Liver (tissue), 3 donors: ENCODE measurements at regions not wholly inside any gene's neighbourhood (a gene's known extent, or its start where the extent isn't known, plus 50 kb on each side); places are given as distances from the start of the nearest gene placed in this dataset.

Experiments
- GABPA ChIP-seq, 2 donors: IDR thresholded peaks in 1 of 2; conservative IDR thresholded peaks in 1 of 2; 2 replicates each; pipeline ENCODE4 v1.6.1; 2016; ENCODE audit warnings: antibody characterized with exemption in 2 of 2, mild to moderate bottlenecking in 1 of 2, moderate library complexity in 1 of 2
- RAD21 ChIP-seq, 2 donors: IDR thresholded peaks; 2 replicates each; pipeline ENCODE4 v1.6.1; 2016; ENCODE audit warnings: antibody characterized with exemption in 2 of 2, mild to moderate bottlenecking in 2 of 2
- YY1 ChIP-seq: IDR thresholded peaks from 2 replicates; pipeline ENCODE4 v1.6.1; 2016; ENCODE audit warnings: antibody characterized with exemption, mild to moderate bottlenecking
- TF ChIP-seq, protein P1 (sequence below): fragments of 150-350 bp; IDR thresholded peaks from 2 replicates; pipeline ENCODE4 v1.5.1; 2017; ENCODE audit warnings: improper control_type of control experiment, low read depth, low read length; ENCODE audit not compliant: missing input control
- TF ChIP-seq, protein P2 (sequence below): IDR thresholded peaks from 2 replicates; pipeline ENCODE4 v1.6.1; 2016; ENCODE audit warnings: antibody characterized with exemption, mild to moderate bottlenecking
- TF ChIP-seq, protein P3 (sequence below): IDR thresholded peaks from 2 replicates; pipeline ENCODE4 v1.6.1; 2016; ENCODE audit warnings: antibody characterized with exemption
- donor health status: healthy.
- donor health status: healthy.

DNA sequence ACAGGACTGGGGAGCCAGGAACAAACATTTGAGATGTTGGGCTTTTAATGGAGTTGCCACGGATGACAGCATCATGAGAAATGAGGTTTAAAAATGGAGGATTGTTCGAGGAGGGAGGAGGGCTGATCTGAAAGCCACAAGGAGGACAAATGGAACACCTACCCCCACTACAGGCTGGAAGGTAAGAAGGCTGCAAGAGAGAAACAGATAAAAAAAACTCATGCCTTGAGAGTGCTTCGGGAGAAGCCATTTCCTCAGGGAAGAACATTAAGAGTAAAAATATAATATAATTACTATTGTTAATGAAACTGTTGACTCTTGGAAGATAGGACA is 119.5 kb upstream of the MAP9 start:
- TF ChIP-seq GABPA (IDR thresholded peaks at IDR 0.05 in 1 of 2, conservative IDR thresholded peaks at IDR 0.05 in 1 of 2) (no peak), RAD21 (IDR thresholded peaks at IDR 0.05) (no peak), YY1 (no peak)
- TF ChIP-seq, protein P1, sequence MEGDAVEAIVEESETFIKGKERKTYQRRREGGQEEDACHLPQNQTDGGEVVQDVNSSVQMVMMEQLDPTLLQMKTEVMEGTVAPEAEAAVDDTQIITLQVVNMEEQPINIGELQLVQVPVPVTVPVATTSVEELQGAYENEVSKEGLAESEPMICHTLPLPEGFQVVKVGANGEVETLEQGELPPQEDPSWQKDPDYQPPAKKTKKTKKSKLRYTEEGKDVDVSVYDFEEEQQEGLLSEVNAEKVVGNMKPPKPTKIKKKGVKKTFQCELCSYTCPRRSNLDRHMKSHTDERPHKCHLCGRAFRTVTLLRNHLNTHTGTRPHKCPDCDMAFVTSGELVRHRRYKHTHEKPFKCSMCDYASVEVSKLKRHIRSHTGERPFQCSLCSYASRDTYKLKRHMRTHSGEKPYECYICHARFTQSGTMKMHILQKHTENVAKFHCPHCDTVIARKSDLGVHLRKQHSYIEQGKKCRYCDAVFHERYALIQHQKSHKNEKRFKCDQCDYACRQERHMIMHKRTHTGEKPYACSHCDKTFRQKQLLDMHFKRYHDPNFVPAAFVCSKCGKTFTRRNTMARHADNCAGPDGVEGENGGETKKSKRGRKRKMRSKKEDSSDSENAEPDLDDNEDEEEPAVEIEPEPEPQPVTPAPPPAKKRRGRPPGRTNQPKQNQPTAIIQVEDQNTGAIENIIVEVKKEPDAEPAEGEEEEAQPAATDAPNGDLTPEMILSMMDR, result no peak
- TF ChIP-seq, protein P2, sequence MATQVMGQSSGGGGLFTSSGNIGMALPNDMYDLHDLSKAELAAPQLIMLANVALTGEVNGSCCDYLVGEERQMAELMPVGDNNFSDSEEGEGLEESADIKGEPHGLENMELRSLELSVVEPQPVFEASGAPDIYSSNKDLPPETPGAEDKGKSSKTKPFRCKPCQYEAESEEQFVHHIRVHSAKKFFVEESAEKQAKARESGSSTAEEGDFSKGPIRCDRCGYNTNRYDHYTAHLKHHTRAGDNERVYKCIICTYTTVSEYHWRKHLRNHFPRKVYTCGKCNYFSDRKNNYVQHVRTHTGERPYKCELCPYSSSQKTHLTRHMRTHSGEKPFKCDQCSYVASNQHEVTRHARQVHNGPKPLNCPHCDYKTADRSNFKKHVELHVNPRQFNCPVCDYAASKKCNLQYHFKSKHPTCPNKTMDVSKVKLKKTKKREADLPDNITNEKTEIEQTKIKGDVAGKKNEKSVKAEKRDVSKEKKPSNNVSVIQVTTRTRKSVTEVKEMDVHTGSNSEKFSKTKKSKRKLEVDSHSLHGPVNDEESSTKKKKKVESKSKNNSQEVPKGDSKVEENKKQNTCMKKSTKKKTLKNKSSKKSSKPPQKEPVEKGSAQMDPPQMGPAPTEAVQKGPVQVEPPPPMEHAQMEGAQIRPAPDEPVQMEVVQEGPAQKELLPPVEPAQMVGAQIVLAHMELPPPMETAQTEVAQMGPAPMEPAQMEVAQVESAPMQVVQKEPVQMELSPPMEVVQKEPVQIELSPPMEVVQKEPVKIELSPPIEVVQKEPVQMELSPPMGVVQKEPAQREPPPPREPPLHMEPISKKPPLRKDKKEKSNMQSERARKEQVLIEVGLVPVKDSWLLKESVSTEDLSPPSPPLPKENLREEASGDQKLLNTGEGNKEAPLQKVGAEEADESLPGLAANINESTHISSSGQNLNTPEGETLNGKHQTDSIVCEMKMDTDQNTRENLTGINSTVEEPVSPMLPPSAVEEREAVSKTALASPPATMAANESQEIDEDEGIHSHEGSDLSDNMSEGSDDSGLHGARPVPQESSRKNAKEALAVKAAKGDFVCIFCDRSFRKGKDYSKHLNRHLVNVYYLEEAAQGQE, result no peak
- TF ChIP-seq, protein P3, sequence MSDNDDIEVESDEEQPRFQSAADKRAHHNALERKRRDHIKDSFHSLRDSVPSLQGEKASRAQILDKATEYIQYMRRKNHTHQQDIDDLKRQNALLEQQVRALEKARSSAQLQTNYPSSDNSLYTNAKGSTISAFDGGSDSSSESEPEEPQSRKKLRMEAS, result no peak
